NB4 (cell line): ENCODE measurements at regions not wholly inside any gene's neighbourhood (a gene's known extent, or its start where the extent isn't known, plus 50 kb on each side); places are given as distances from the start of the nearest gene placed in this dataset.

Experiments used
- DNase-seq: peaks from one replicate; pipeline ENCODE4 v3.0.0; 2010; ENCODE audit warnings: low read depth
- H3K4me3 ChIP-seq: one replicate; pipeline ENCODE4 v1.5.1; 2011; ENCODE audit warnings: mild to moderate bottlenecking, low read depth, low read length, moderate library complexity
- CTCF ChIP-seq: IDR thresholded peaks from one replicate; pipeline ENCODE4 v1.5.1; 2012; ENCODE audit warnings: low read depth, low read length
- MAX ChIP-seq: IDR thresholded peaks from 2 replicates; pipeline ENCODE4 v1.6.1; 2011; ENCODE audit warnings: low read depth, low read length
- MYC ChIP-seq: IDR thresholded peaks from 2 replicates; pipeline ENCODE4 v1.6.1; 2011; ENCODE audit warnings: low read depth, low read length
- POLR2A ChIP-seq: IDR thresholded peaks from 2 replicates; pipeline ENCODE4 v1.6.1; 2011; ENCODE audit warnings: mild to moderate bottlenecking; ENCODE audit not compliant: insufficient read length; ENCODE audit errors: extremely low read depth

GRCh38 chr2:239674981-239675825, 274.4 kb upstream of the HDAC4 start:
- no peak for DNase-seq
- no peak overlapping the region for H3K4me3 ChIP-seq
- TF ChIP-seq POLR2A (no peak), MAX (no peak), MYC (no peak), CTCF (no peak)

GRCh38 chr2:239674101-239674980, 273.5 kb upstream of the HDAC4 start:
- DNase-seq: no peak
- H3K4me3 ChIP-seq: no peak overlapping the region
- TF ChIP-seq CTCF: no peak
- no peak for TF ChIP-seq MAX
- no peak for TF ChIP-seq MYC
- TF ChIP-seq POLR2A: no peak

GRCh38 chr2:239673641-239674040, 272.8 kb upstream of the HDAC4 start:
- H3K4me3 ChIP-seq: no peak overlapping the region
- TF ChIP-seq CTCF (no peak), MYC (no peak), POLR2A (no peak), MAX (no peak)
- no peak for DNase-seq

GRCh38 chr2:239671916-239672849, 271.4 kb upstream of the HDAC4 start:
- no peak for TF ChIP-seq MYC
- TF ChIP-seq CTCF: no peak
- no peak for TF ChIP-seq POLR2A
- TF ChIP-seq MAX: no peak
- no peak overlapping the region for H3K4me3 ChIP-seq
- DNase-seq: no peak

- no peak for DNase-seq
- TF ChIP-seq MYC (no peak), POLR2A (no peak), MAX (no peak), CTCF (no peak)
- no peak overlapping the region for H3K4me3 ChIP-seq
Measured at GRCh38 chr2:239671471-239671870, 270.7 kb upstream of the HDAC4 start.
